ENCODE measurements at regions not wholly inside any gene's neighbourhood (a gene's known extent, or its start where the extent isn't known, plus 50 kb on each side); places are given as distances from the start of the nearest gene placed in this dataset.

DNA sequence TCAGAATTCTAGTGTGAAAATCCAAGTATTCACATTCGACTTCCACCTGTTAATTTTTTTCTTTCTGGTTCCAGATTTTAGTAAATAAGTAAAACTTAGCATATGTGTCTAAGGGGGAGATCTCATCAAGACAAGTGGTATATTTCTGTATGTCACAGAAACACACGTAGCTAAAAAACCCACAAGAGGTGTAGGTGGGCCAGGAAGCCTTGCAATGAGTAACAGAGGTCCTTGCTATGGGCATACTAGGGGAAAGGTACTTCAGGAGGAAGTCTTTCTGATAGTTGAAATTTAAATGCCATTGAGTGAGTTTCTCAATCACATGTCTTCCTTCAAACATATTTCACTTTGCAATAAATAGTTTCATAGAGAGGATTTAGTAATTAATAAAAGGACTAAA, 315.8 kb downstream of the MID1IP1 start:
- TF ChIP-seq CTCF (conservative IDR thresholded peaks at IDR 0.05) = no peak
- Histone ChIP-seq H3K9me3 (ENCODE audit: control insufficient read depth, low read length) (peaks cover 5% of the 10 kb centered on the region), H3K4me1 (ENCODE audit: control insufficient read depth, insufficient read depth, low read length) (no peaks in the 10 kb centered on the region), H3K27ac (ENCODE audit: low read depth, low read length) (no peak overlapping the region), H3K9ac (ENCODE audit: extremely low read depth, low read length, poor library complexity, severe bottlenecking) (no peak overlapping the region), H3K36me3 (ENCODE audit: control insufficient read depth, insufficient read depth, low read length) (no peaks in the 10 kb centered on the region), H3K27me3 (ENCODE audit: control insufficient read depth, insufficient read depth, low read length, poor library complexity, severe bottlenecking) (no peaks in the 10 kb centered on the region), H3K4me3 (ENCODE audit: low read length) (no peak overlapping the region)
- H3K9me3 Mint-ChIP-seq = peaks cover 42% of the 10 kb centered on the region
- no peaks in the 10 kb centered on the region for H3K36me3 Mint-ChIP-seq (ENCODE audit: low read depth)
- 94 to 100% methylated on average over 1 to 2 of the region's 2 CpGs for WGBS, 2 experiments (ENCODE audit: insufficient coverage in 1 of 2, insufficient read length in 1 of 2)
- no peaks in the 10 kb centered on the region for H3K27me3 Mint-ChIP-seq (ENCODE audit: insufficient read depth)
- no peak overlapping the region for H3K4me3 Mint-ChIP-seq
- no peak for DNase-seq
- H3K27ac Mint-ChIP-seq = no peak overlapping the region
- no peaks in the 10 kb centered on the region for H3K4me1 Mint-ChIP-seq

- H3K27me3 Mint-ChIP-seq (ENCODE audit: insufficient read depth) = no peaks in the 10 kb centered on the region
- Histone ChIP-seq H3K36me3 (ENCODE audit: control insufficient read depth, insufficient read depth, low read length) (no peaks in the 10 kb centered on the region), H3K9me3 (ENCODE audit: control insufficient read depth, low read length) (no peaks in the 10 kb centered on the region), H3K27ac (ENCODE audit: low read depth, low read length) (no peak overlapping the region), H3K9ac (ENCODE audit: extremely low read depth, low read length, poor library complexity, severe bottlenecking) (no peak overlapping the region), H3K4me3 (ENCODE audit: low read length) (no peak overlapping the region), H3K27me3 (ENCODE audit: control insufficient read depth, insufficient read depth, low read length, poor library complexity, severe bottlenecking) (no peaks in the 10 kb centered on the region), H3K4me1 (ENCODE audit: control insufficient read depth, insufficient read depth, low read length) (no peaks in the 10 kb centered on the region)
- H3K4me1 Mint-ChIP-seq = no peaks in the 10 kb centered on the region
- H3K4me3 Mint-ChIP-seq = no peak overlapping the region
- 93% methylated on average over 1 of the region's 1 CpG; no CpG with 5 or more reads in 1 of the 2 experiments for WGBS, 2 experiments (ENCODE audit: insufficient coverage in 1 of 2, insufficient read length in 1 of 2)
- no peaks in the 10 kb centered on the region for H3K36me3 Mint-ChIP-seq (ENCODE audit: low read depth)
- TF ChIP-seq CTCF (conservative IDR thresholded peaks at IDR 0.05) = no peak
- no peak for DNase-seq
- H3K27ac Mint-ChIP-seq = no peak overlapping the region
- peaks cover 47% of the 10 kb centered on the region for H3K9me3 Mint-ChIP-seq
These were observed 320.6 kb downstream of the MID1IP1 start for GRCh38 chrX:39121903-39122302.

DNA sequence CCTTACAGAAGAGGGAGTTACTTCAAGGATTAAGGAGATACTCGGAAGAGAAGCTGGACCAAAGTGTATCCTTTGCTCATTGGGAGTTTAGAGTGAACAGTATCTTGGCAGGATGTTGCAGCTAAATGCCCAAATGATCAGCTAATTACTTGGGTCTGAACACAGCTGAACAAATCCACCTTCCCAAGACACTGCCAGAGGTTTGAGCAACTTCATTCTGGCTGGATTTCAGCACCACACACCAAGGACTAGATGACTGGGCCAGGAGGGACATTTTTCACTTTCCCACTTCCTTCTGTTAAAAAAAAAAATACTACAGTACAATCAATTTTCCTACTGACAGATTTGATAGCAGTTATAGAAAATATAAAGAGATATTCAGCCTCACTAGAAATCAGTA, 324.6 kb downstream of the MID1IP1 start:
- WGBS, 2 experiments (ENCODE audit: insufficient coverage in 1 of 2, insufficient read length in 1 of 2) = 94% methylated on average over 1 of the region's 1 CpG; no CpG with 5 or more reads in 1 of the 2 experiments

More for the DNA sequence above, 324.6 kb downstream of the MID1IP1 start:
- Mint-ChIP-seq H3K4me3 (no peak overlapping the region), H3K36me3 (ENCODE audit: low read depth) (no peaks in the 10 kb centered on the region), H3K27me3 (ENCODE audit: insufficient read depth) (no peaks in the 10 kb centered on the region), H3K27ac (no peak overlapping the region), H3K4me1 (no peaks in the 10 kb centered on the region), H3K9me3 (peaks cover 50% of the 10 kb centered on the region)
- Histone ChIP-seq H3K27me3 (ENCODE audit: control insufficient read depth, insufficient read depth, low read length, poor library complexity, severe bottlenecking) (no peaks in the 10 kb centered on the region), H3K9me3 (ENCODE audit: control insufficient read depth, low read length) (no peaks in the 10 kb centered on the region), H3K4me3 (ENCODE audit: low read length) (no peak overlapping the region), H3K27ac (ENCODE audit: low read depth, low read length) (no peak overlapping the region), H3K9ac (ENCODE audit: extremely low read depth, low read length, poor library complexity, severe bottlenecking) (no peak overlapping the region), H3K36me3 (ENCODE audit: control insufficient read depth, insufficient read depth, low read length) (no peaks in the 10 kb centered on the region), H3K4me1 (ENCODE audit: control insufficient read depth, insufficient read depth, low read length) (no peaks in the 10 kb centered on the region)
- TF ChIP-seq CTCF (conservative IDR thresholded peaks at IDR 0.05) = no peak
- no peak for DNase-seq

Measured in endodermal cell (in vitro differentiated cells).